ENCODE measurements at regions not wholly inside any gene's neighbourhood (a gene's known extent, or its start where the extent isn't known, plus 50 kb on each side); places are given as distances from the start of the nearest gene placed in this dataset.

DNA sequence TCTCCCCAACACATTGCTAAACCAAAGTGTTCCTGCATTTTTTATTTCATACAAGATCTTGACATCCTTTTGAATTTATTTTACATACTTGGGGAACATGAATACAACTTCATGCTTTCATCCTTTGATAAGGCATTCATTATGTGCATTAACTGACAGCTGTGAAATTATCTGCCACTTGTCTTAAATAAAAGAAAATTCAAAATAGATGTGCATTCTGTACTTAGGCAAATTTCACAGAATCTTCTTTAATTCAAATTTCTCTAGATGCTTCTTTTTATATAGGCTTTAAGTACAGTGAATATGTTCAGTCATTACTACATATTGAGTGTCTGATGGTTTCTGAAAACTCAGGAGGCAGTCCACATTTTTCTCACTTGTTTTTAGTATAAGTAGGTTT lies 518.1 kb downstream of the EPHA5 start:
- TF ChIP-seq, protein P1, sequence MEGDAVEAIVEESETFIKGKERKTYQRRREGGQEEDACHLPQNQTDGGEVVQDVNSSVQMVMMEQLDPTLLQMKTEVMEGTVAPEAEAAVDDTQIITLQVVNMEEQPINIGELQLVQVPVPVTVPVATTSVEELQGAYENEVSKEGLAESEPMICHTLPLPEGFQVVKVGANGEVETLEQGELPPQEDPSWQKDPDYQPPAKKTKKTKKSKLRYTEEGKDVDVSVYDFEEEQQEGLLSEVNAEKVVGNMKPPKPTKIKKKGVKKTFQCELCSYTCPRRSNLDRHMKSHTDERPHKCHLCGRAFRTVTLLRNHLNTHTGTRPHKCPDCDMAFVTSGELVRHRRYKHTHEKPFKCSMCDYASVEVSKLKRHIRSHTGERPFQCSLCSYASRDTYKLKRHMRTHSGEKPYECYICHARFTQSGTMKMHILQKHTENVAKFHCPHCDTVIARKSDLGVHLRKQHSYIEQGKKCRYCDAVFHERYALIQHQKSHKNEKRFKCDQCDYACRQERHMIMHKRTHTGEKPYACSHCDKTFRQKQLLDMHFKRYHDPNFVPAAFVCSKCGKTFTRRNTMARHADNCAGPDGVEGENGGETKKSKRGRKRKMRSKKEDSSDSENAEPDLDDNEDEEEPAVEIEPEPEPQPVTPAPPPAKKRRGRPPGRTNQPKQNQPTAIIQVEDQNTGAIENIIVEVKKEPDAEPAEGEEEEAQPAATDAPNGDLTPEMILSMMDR (IDR thresholded peaks at IDR 0.05), result no peak
- TF ChIP-seq, protein P2, sequence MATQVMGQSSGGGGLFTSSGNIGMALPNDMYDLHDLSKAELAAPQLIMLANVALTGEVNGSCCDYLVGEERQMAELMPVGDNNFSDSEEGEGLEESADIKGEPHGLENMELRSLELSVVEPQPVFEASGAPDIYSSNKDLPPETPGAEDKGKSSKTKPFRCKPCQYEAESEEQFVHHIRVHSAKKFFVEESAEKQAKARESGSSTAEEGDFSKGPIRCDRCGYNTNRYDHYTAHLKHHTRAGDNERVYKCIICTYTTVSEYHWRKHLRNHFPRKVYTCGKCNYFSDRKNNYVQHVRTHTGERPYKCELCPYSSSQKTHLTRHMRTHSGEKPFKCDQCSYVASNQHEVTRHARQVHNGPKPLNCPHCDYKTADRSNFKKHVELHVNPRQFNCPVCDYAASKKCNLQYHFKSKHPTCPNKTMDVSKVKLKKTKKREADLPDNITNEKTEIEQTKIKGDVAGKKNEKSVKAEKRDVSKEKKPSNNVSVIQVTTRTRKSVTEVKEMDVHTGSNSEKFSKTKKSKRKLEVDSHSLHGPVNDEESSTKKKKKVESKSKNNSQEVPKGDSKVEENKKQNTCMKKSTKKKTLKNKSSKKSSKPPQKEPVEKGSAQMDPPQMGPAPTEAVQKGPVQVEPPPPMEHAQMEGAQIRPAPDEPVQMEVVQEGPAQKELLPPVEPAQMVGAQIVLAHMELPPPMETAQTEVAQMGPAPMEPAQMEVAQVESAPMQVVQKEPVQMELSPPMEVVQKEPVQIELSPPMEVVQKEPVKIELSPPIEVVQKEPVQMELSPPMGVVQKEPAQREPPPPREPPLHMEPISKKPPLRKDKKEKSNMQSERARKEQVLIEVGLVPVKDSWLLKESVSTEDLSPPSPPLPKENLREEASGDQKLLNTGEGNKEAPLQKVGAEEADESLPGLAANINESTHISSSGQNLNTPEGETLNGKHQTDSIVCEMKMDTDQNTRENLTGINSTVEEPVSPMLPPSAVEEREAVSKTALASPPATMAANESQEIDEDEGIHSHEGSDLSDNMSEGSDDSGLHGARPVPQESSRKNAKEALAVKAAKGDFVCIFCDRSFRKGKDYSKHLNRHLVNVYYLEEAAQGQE (IDR thresholded peaks at IDR 0.05; ENCODE audit: insufficient read depth in 1 of 2, low read depth in 2 of 2, low read length in 1 of 2), result no peak

All from Panc1 (cell line).